Ascending aorta (tissue), 2 donors: ENCODE measurements at regions not wholly inside any gene's neighbourhood (a gene's known extent, or its start where the extent isn't known, plus 50 kb on each side); places are given as distances from the start of the nearest gene placed in this dataset.

Experiments used
- DNase-seq, 2 donors: peaks; one replicate each; pipeline ENCODE4 v3.0.0-alpha.2; 2019; ENCODE audit warnings: low spot score in 2 of 2
- H3K27ac ChIP-seq, 2 donors: fragments of 200-600 bp; sonication (generic); one replicate each; pipeline ENCODE4 v1.5.1; 2016 to 2017; ENCODE audit warnings: mild to moderate bottlenecking in 1 of 2
- H3K27me3 ChIP-seq: fragments of 200-600 bp; sonication (generic); one replicate; pipeline ENCODE4 v1.5.1; 2017
- H3K36me3 ChIP-seq, 2 donors: fragments of 200-600 bp; sonication (generic); one replicate each; pipeline ENCODE4 v1.5.1; 2016
- H3K4me1 ChIP-seq, 2 donors: fragments of 200-600 bp; sonication (generic); one replicate each; pipeline ENCODE4 v1.5.1; 2016 to 2017; ENCODE audit warnings: mild to moderate bottlenecking in 1 of 2
- H3K4me3 ChIP-seq, 2 donors: fragments of 200-600 bp; sonication (generic); one replicate each; pipeline ENCODE4 v1.5.1; 2016 to 2017; ENCODE audit warnings: mild to moderate bottlenecking in 1 of 2
- H3K9me3 ChIP-seq, 2 donors: fragments of 200-600 bp; sonication (generic); one replicate each; pipeline ENCODE4 v1.5.1; 2016
- CTCF ChIP-seq, 3 experiments: fragments of 200-600 bp in 2 of 3; fragments of 450-650 bp in 1 of 3; sonication (generic) in 2 of 3; IDR thresholded peaks; one replicate each; pipeline ENCODE4 v1.5.1; 2016 to 2019; ENCODE audit warnings: antibody characterized with exemption in 3 of 3, mild to moderate bottlenecking in 1 of 3, moderate library complexity in 1 of 3
- intact Hi-C: fragments of 100-400 bp; cut with DNase I; formaldehyde crosslinking; loops from one replicate; pipeline ENCODE4 v1.15.1; 2023

- intact Hi-C loops, result no loop called here
- no peaks in the 10 kb centered on the region for H3K36me3 ChIP-seq
- no peak for TF ChIP-seq CTCF (IDR thresholded peaks at IDR 0.05)
- no peaks in the 10 kb centered on the region for H3K4me1 ChIP-seq
- DNase-seq, result no peak
- no peaks in the 10 kb centered on the region for H3K27me3 ChIP-seq
- H3K27ac ChIP-seq, result no peak overlapping the region
- no peaks in the 10 kb centered on the region for H3K9me3 ChIP-seq
- H3K4me3 ChIP-seq, result no peak overlapping the region
Measured at GRCh38 chr2:3960106-3960505, 256.7 kb downstream of the DCDC2C start.

- intact Hi-C loops, result no loop called here
- Histone ChIP-seq H3K4me3 (no peak overlapping the region), H3K9me3 (no peaks in the 10 kb centered on the region), H3K27ac (no peak overlapping the region), H3K36me3 (no peaks in the 10 kb centered on the region), H3K27me3 (no peaks in the 10 kb centered on the region), H3K4me1 (no peaks in the 10 kb centered on the region)
- no peak for TF ChIP-seq CTCF (IDR thresholded peaks at IDR 0.05)
- DNase-seq, result no peak
Measured at GRCh38 chr2:3962719-3963118, 259.3 kb downstream of the DCDC2C start.

GRCh38 chr2:3965211-3965610, 261.8 kb downstream of the DCDC2C start:
- no peak for DNase-seq
- intact Hi-C loops, result no loop called here
- no peak overlapping the region for H3K27ac ChIP-seq
- no peaks in the 10 kb centered on the region for H3K36me3 ChIP-seq
- no peak overlapping the region for H3K4me3 ChIP-seq
- no peaks in the 10 kb centered on the region for H3K27me3 ChIP-seq
- H3K4me1 ChIP-seq, result no peaks in the 10 kb centered on the region
- H3K9me3 ChIP-seq, result no peaks in the 10 kb centered on the region
- TF ChIP-seq CTCF (IDR thresholded peaks at IDR 0.05), result no peak

- intact Hi-C loops, result no loop called here
- TF ChIP-seq CTCF (IDR thresholded peaks at IDR 0.05), result no peak
- Histone ChIP-seq H3K4me3 (no peak overlapping the region), H3K9me3 (no peaks in the 10 kb centered on the region), H3K27ac (no peak overlapping the region), H3K4me1 (no peaks in the 10 kb centered on the region), H3K36me3 (no peaks in the 10 kb centered on the region), H3K27me3 (no peaks in the 10 kb centered on the region)
- no peak for DNase-seq
Measured at GRCh38 chr2:3965953-3966352, 262.6 kb downstream of the DCDC2C start.

GRCh38 chr2:3966470-3966869, 263.1 kb downstream of the DCDC2C start:
- intact Hi-C loops, result no loop called here
- Histone ChIP-seq H3K4me3 (no peak overlapping the region), H3K4me1 (no peaks in the 10 kb centered on the region), H3K36me3 (no peaks in the 10 kb centered on the region), H3K9me3 (no peaks in the 10 kb centered on the region), H3K27me3 (no peaks in the 10 kb centered on the region), H3K27ac (no peak overlapping the region)
- TF ChIP-seq CTCF (IDR thresholded peaks at IDR 0.05), result no peak
- DNase-seq, result no peak

GRCh38 chr2:3968736-3969135, 265.4 kb downstream of the DCDC2C start:
- TF ChIP-seq CTCF (IDR thresholded peaks at IDR 0.05), result no peak
- H3K4me1 ChIP-seq, result no peaks in the 10 kb centered on the region
- H3K9me3 ChIP-seq, result no peaks in the 10 kb centered on the region
- DNase-seq, result no peak
- intact Hi-C loops, result no loop called here
- no peaks in the 10 kb centered on the region for H3K36me3 ChIP-seq
- no peak overlapping the region for H3K27ac ChIP-seq
- H3K4me3 ChIP-seq, result no peak overlapping the region
- no peaks in the 10 kb centered on the region for H3K27me3 ChIP-seq
